H1 (cell line): ENCODE measurements at regions not wholly inside any gene's neighbourhood (a gene's known extent, or its start where the extent isn't known, plus 50 kb on each side); places are given as distances from the start of the nearest gene placed in this dataset.

Experiments
- CTCF ChIA-PET: fragments of 300-600 bp; sonication (Branson Sonifier 250); formaldehyde crosslinking; loops from one replicate; lab custom pipeline; 2021; ENCODE audit not compliant: partially characterized antibody; lab: Charles Lee
- POLR2A ChIA-PET: fragments of 300-600 bp; sonication (Branson Sonifier 250); formaldehyde crosslinking; loops from one replicate; lab custom pipeline; 2021; ENCODE audit warnings: inconsistent platforms; ENCODE audit not compliant: partially characterized antibody; lab: Charles Lee
- DNase-seq, 2 experiments: peaks; one replicate each; pipeline versions ENCODE4 v3.0.0 to v3.0.0-alpha.2; 2010 to 2022; ENCODE audit warnings: low spot score in 2 of 2, low read depth in 1 of 2, mixed read lengths in 1 of 2
- FAIRE-seq: peaks from 2 replicates; lab custom pipeline; 2011; peaks lifted over from hg19 to GRCh38; lab: Jason Lieb, UNC
- H2AFZ ChIP-seq: 2 replicates; pipeline ENCODE4 v1.8.1; 2012; ENCODE audit warnings: low read length, inconsistent platforms
- H2AK5ac ChIP-seq: 2 replicates; pipeline ENCODE4 v1.6.1; 2013; ENCODE audit warnings: low read depth, low read length
- H2BK120ac ChIP-seq: replicated peaks from 2 replicates; pipeline ENCODE3; 2013; ENCODE audit warnings: low read depth, low read length, inconsistent platforms
- H2BK12ac ChIP-seq: 2 replicates; pipeline ENCODE4 v1.6.1; 2013; ENCODE audit warnings: low read depth, low read length
- H2BK15ac ChIP-seq: 2 replicates; pipeline ENCODE4 v1.6.1; 2013; ENCODE audit warnings: low read length
- H2BK20ac ChIP-seq: 2 replicates; pipeline ENCODE4 v1.6.1; 2013; ENCODE audit warnings: low read length
- H2BK5ac ChIP-seq: 2 replicates; pipeline ENCODE4 v1.6.1; 2013; ENCODE audit warnings: low read depth, low read length
- H3K14ac ChIP-seq: 2 replicates; pipeline ENCODE4 v1.6.1; 2013; ENCODE audit warnings: inconsistent platforms; ENCODE audit not compliant: insufficient read length
- H3K18ac ChIP-seq: 2 replicates; pipeline ENCODE4 v1.6.1; 2013; ENCODE audit warnings: low read length; ENCODE audit errors: extremely low read depth
- H3K23ac ChIP-seq: 2 replicates; pipeline ENCODE4 v1.6.1; 2013; ENCODE audit warnings: inconsistent platforms; ENCODE audit not compliant: insufficient read length
- H3K23me2 ChIP-seq: 2 replicates; pipeline ENCODE4 v1.6.1; 2013; ENCODE audit warnings: low read depth, low read length
- H3K27ac ChIP-seq: 2 replicates; pipeline ENCODE4 v1.6.1; 2011; ENCODE audit warnings: low read depth, low read length, inconsistent platforms
- H3K27me3 ChIP-seq, 4 experiments: replicated peaks in 1 of 4; 1 replicate in 1 of 4; 2 replicates in 3 of 4; pipeline versions ENCODE4 v1.6.1 to v1.8.1; 2011 to 2013; ENCODE audit warnings: low read length in 3 of 4, mild to moderate bottlenecking in 3 of 4, inconsistent platforms in 2 of 4, mixed read lengths in 2 of 4, moderate library complexity in 1 of 4; ENCODE audit not compliant: control insufficient read depth in 3 of 4, insufficient read depth in 3 of 4; ENCODE audit errors: extremely low read depth in 1 of 4
- H3K36me3 ChIP-seq, 4 experiments: 2 replicates each; pipeline versions ENCODE4 v1.6.1 to v1.8.1; 2011 to 2013; ENCODE audit warnings: mild to moderate bottlenecking in 4 of 4, low read length in 3 of 4, moderate library complexity in 2 of 4, control low read depth in 1 of 4, inconsistent platforms in 1 of 4; ENCODE audit not compliant: insufficient read depth in 4 of 4, control insufficient read depth in 2 of 4
- H3K4ac ChIP-seq: replicated peaks from 2 replicates; pipeline ENCODE3; 2013; ENCODE audit warnings: low read length, low read depth, mixed read lengths, inconsistent platforms; ENCODE audit not compliant: insufficient read length
- H3K4me1 ChIP-seq, 4 experiments: replicated peaks in 1 of 4; 1 replicate in 1 of 4; 2 replicates in 3 of 4; pipeline versions ENCODE4 v1.6.1 to v1.8.1; 2011 to 2013; ENCODE audit warnings: low read length in 3 of 4, inconsistent platforms in 2 of 4, mixed read lengths in 1 of 4; ENCODE audit not compliant: insufficient read depth in 4 of 4, control insufficient read depth in 3 of 4
- H3K4me2 ChIP-seq, 2 experiments: 2 replicates each; pipeline versions ENCODE4 v1.6.1 to v1.8.1; 2011 to 2013; ENCODE audit warnings: low read depth in 2 of 2, low read length in 2 of 2, control low read depth in 1 of 2, inconsistent platforms in 1 of 2, mild to moderate bottlenecking in 1 of 2; ENCODE audit not compliant: insufficient read depth in 1 of 2
- H3K4me3 ChIP-seq, 4 experiments: fragments of 200-600, 300-600 bp in 1 of 4; sonication (generic), shearing (Covaris generic), sonication (Bioruptor Twin) in 1 of 4; 2 replicates each; pipeline versions ENCODE4 v1.5.1 to v1.8.1; 2011 to 2016; ENCODE audit warnings: low read length in 4 of 4, low read depth in 3 of 4, control low read depth in 2 of 4, inconsistent platforms in 2 of 4, mild to moderate bottlenecking in 2 of 4, mixed read lengths in 1 of 4, moderate library complexity in 1 of 4; ENCODE audit not compliant: insufficient read depth in 2 of 4; ENCODE audit errors: extremely low read depth in 1 of 4
- H3K56ac ChIP-seq: replicated peaks from 2 replicates; pipeline ENCODE3; 2013; ENCODE audit warnings: low read depth, mild to moderate bottlenecking, mixed read lengths, low read length, inconsistent platforms; ENCODE audit not compliant: insufficient read length
- H3K79me1 ChIP-seq: 2 replicates; pipeline ENCODE4 v1.6.1; 2013; ENCODE audit warnings: low read depth, low read length, control low read depth
- H3K79me2 ChIP-seq, 2 experiments: 2 replicates each; pipeline versions ENCODE4 v1.6.1 to v1.8.1; 2012 to 2013; ENCODE audit warnings: low read length in 2 of 2, mild to moderate bottlenecking in 2 of 2, inconsistent platforms in 1 of 2; ENCODE audit not compliant: insufficient read depth in 2 of 2, control insufficient read depth in 1 of 2
- H3K9ac ChIP-seq, 4 experiments: replicated peaks in 1 of 4; 1 replicate in 1 of 4; 2 replicates in 3 of 4; pipeline versions ENCODE4 v1.6.1 to v1.8.1; 2011 to 2013; ENCODE audit warnings: low read depth in 3 of 4, low read length in 3 of 4, control low read depth in 2 of 4, mild to moderate bottlenecking in 2 of 4, moderate library complexity in 2 of 4, inconsistent platforms in 1 of 4; ENCODE audit errors: extremely low read depth in 1 of 4
- H3K9me3 ChIP-seq, 2 experiments: 2 replicates each; pipeline versions ENCODE4 v1.6.1 to v1.8.1; 2012 to 2013; ENCODE audit warnings: mild to moderate bottlenecking in 2 of 2, moderate library complexity in 2 of 2, control low read depth in 1 of 2, inconsistent platforms in 1 of 2, low read depth in 1 of 2, low read length in 1 of 2, mixed read lengths in 1 of 2; ENCODE audit not compliant: insufficient read depth in 2 of 2
- H4K20me1 ChIP-seq, 2 experiments: replicated peaks in 1 of 2; 2 replicates each; pipeline versions ENCODE3 to v1.8.1; 2011 to 2013; ENCODE audit warnings: inconsistent platforms in 2 of 2, low read length in 2 of 2, mild to moderate bottlenecking in 1 of 2; ENCODE audit not compliant: insufficient read depth in 2 of 2, control insufficient read depth in 1 of 2
- H4K5ac ChIP-seq: 2 replicates; pipeline ENCODE4 v1.6.1; 2013; ENCODE audit warnings: low read length, low read depth, mixed read lengths, inconsistent platforms; ENCODE audit not compliant: insufficient read length
- H4K8ac ChIP-seq: 2 replicates; pipeline ENCODE4 v1.8.0; 2013; ENCODE audit warnings: mild to moderate bottlenecking, moderate library complexity, low read length, inconsistent platforms; ENCODE audit not compliant: insufficient read depth; ENCODE audit errors: extremely low read depth
- H4K91ac ChIP-seq: replicated peaks from 2 replicates; pipeline ENCODE3; 2013; ENCODE audit warnings: low read length, mixed read lengths, inconsistent platforms; ENCODE audit not compliant: insufficient read length
- POLR2A ChIP-seq, 2 experiments: IDR thresholded peaks; 1 replicate in 1 of 2; 2 replicates in 1 of 2; pipeline ENCODE4 v1.6.1; 2011; ENCODE audit warnings: low read depth in 2 of 2, low read length in 2 of 2, mild to moderate bottlenecking in 2 of 2; ENCODE audit errors: control extremely low read depth in 1 of 2
- TCF12 ChIP-seq: IDR thresholded peaks from 2 replicates; pipeline ENCODE4 v1.6.1; 2011; ENCODE audit warnings: low read depth, mild to moderate bottlenecking, low read length
- WGBS, 2 experiments: shearing (Covaris generic) in 1 of 2; methylation state at CpG; one replicate each; pipeline versions ENCODE4 v1.1.6 to v1.1.7; 2013 to 2015; ENCODE audit warnings: low lambda C conversion rate in 2 of 2, mixed read lengths in 2 of 2, inconsistent platforms in 1 of 2, low coverage in 1 of 2, missing lambda C conversion rate in 1 of 2; ENCODE audit not compliant: insufficient replicate concordance in 2 of 2, insufficient coverage in 1 of 2, insufficient read length in 1 of 2; ENCODE audit errors: extremely low coverage in 1 of 2, missing lambda C conversion rate in 1 of 2; 5-methylcytosine and 5-hydroxymethylcytosine counted together

DNA sequence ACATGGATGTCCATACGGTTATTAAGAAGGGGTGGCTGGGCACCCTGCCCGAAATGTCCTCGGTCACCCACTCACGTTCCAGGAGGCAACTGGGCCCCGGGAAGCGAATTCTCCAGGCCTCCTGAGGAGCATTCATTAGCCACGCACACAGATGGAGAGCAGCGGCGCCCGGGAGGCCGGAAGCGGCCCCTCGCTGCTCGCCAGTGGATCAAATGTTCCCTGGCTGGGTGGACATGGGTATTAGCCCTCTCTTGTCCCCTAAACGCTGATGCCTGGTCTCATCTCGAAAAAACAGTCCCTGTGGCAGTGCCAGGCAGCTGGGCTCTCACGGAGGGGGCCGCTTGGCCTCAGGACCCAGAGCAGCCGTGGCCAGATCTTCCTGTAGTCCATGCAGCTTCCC lies 59.0 kb upstream of the DLK1 start:
- Histone ChIP-seq H2BK15ac (no peak overlapping the region), H3K4me2 (no peak overlapping the region), H3K79me2 (no peaks in the 10 kb centered on the region), H3K23ac (no peak overlapping the region), H3K18ac (no peak overlapping the region), H2BK120ac (no peak overlapping the region), H3K4me1 (peaks cover 0 to 4% (median under 1%) of the 10 kb centered on the region in 4 experiments; a peak in 2 of 7 replicates), H3K4ac (no peak overlapping the region), H3K27ac (no peak overlapping the region), H4K20me1 (no peaks in the 10 kb centered on the region), H4K5ac (no peak overlapping the region), H3K14ac (no peak overlapping the region), H2BK20ac (no peak overlapping the region), H2BK5ac (no peak overlapping the region), H3K9me3 (no peaks in the 10 kb centered on the region), H3K79me1 (no peaks in the 10 kb centered on the region), H3K9ac (no peak overlapping the region), H3K23me2 (no peaks in the 10 kb centered on the region), H3K56ac (no peak overlapping the region), H2AFZ (no peak overlapping the region), H2AK5ac (no peak overlapping the region), H4K8ac (peak overlapping the region; percentile 35; the same call in 1 of the 2 replicates), H3K27me3 (peaks cover 0 to 11% (median 7%) of the 10 kb centered on the region in 4 experiments; a peak in 4 of 7 replicates), H4K91ac (no peak overlapping the region), H3K36me3 (no peaks in the 10 kb centered on the region; a peak in 1 of 8 replicates), H3K4me3 (no peak overlapping the region), H2BK12ac (no peak overlapping the region)
- no peak for FAIRE-seq
- TF ChIP-seq TCF12, result no peak
- TF ChIP-seq POLR2A (IDR thresholded peaks at IDR 0.05; ENCODE audit: control extremely low read depth in 1 of 2, low read depth in 2 of 2, low read length in 2 of 2), result no peak
- 81% methylated on average over 11 of the region's 19 CpGs; no CpG with 5 or more reads in 1 of the 2 experiments for WGBS, 2 experiments
- ChIA-PET POLR2A (no interaction called here), CTCF (interaction anchor here (6.8 kb wide), 1 partner anchor 13 kb away, joined by 53 read pairs; no protein-coding TSS in a partner anchor)
- no peak for DNase-seq
